ENCODE measurements at regions not wholly inside any gene's neighbourhood (a gene's known extent, or its start where the extent isn't known, plus 50 kb on each side); places are given as distances from the start of the nearest gene placed in this dataset.

DNA sequence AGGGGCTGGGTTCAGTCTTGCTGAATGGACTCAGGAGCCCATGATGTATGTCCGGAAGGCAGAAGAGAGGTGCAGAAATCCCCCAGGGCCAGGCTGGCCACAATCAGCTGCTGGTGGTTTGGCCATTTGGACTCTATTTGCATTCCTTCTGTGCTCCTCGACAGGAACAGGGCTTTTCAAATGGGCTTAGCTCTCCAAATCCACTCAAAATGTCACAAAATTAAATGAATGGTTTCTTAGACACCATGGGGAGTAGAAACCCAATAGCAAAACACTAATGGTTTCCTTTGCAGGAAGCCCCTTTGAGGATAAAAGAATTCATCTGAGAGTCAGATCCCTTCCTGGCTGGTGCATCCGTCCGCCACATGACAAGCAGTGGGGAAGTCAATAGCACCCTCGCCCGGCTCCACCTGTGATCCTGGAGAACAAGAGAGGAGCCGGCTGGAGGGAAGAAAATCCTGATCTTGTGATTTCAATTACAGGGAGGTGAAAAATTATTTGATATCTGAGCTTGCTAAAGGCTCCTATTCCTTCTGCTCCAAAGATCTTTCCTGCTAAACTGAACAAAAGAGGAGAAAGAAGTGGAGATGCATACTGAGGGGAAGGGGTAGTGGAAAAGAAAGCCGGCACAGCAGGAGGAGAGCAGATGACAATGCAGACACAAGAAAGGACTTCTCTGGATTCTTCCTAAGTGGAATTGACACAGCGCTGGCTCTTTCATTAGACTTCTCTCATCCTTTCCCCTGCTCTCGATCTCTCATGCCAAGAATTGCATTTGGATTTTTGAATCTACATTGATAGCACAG, 190.7 kb downstream of the C7orf25 start:
- H3K79me2 ChIP-seq (ENCODE audit: control insufficient read depth, insufficient read depth, low read length) = no peaks in the 10 kb centered on the region
- no peaks in the 10 kb centered on the region for H4K20me1 ChIP-seq (replicated peaks; ENCODE audit: control insufficient read depth, insufficient read depth, low read length)
- H3K9me3 ChIP-seq (replicated peaks; ENCODE audit: control insufficient read depth, insufficient read depth, low read depth, low read length) = no peaks in the 10 kb centered on the region
- no peak for ATAC-seq
- no peaks in the 10 kb centered on the region for H3K4me1 ChIP-seq (replicated peaks in 1 of 2; ENCODE audit: control insufficient read depth in 2 of 2, insufficient read depth in 2 of 2, low read length in 2 of 2)
- no peak overlapping the region for H3K9ac ChIP-seq (ENCODE audit: insufficient read depth in 1 of 2, low read depth in 2 of 2, low read length in 2 of 2)
- TF ChIP-seq ZNF77 (CRISPR knock-in tag; IDR thresholded peaks at IDR 0.05) (no peak), SREBF1 (IDR thresholded peaks at IDR 0.05; ENCODE audit: borderline replicate concordance, low read depth, low read length) (no peak), SAP30 (IDR thresholded peaks at IDR 0.05; ENCODE audit: borderline replicate concordance, insufficient read depth, low read depth, low read length, poor library complexity, severe bottlenecking) (no peak), ZFP30 (CRISPR knock-in tag; IDR thresholded peaks at IDR 0.05; ENCODE audit: borderline replicate concordance) (no peak), ZNF41 (CRISPR knock-in tag; conservative IDR thresholded peaks at IDR 0.05) (no peak), SMAD3 (CRISPR knock-in tag; conservative IDR thresholded peaks at IDR 0.05) (no peak), JUND (IDR thresholded peaks at IDR 0.05; ENCODE audit: borderline replicate concordance, low read depth, low read length) (no peak), JUND (tag; IDR thresholded peaks at IDR 0.05; ENCODE audit: borderline replicate concordance, low read depth, low read length) (no peak), ZKSCAN3 (CRISPR knock-in tag; IDR thresholded peaks at IDR 0.05) (no peak)
- TF ChIP-seq, protein P1, sequence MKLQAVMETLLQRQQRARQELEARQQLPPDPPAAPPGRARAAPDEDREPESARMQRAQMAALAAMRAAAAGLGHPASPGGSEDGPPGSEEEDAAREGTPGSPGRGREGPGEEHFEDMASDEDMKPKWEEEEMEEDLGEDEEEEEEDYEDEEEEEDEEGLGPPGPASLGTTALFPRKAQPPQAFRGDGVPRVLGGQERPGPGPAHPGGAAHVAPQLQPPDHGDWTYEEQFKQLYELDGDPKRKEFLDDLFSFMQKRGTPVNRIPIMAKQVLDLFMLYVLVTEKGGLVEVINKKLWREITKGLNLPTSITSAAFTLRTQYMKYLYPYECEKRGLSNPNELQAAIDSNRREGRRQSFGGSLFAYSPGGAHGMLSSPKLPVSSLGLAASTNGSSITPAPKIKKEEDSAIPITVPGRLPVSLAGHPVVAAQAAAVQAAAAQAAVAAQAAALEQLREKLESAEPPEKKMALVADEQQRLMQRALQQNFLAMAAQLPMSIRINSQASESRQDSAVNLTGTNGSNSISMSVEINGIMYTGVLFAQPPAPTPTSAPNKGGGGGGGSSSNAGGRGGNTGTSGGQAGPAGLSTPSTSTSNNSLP (IDR thresholded peaks at IDR 0.05; ENCODE audit: borderline replicate concordance, low read depth, low read length) = no peak
- TF ChIP-seq, protein P2, sequence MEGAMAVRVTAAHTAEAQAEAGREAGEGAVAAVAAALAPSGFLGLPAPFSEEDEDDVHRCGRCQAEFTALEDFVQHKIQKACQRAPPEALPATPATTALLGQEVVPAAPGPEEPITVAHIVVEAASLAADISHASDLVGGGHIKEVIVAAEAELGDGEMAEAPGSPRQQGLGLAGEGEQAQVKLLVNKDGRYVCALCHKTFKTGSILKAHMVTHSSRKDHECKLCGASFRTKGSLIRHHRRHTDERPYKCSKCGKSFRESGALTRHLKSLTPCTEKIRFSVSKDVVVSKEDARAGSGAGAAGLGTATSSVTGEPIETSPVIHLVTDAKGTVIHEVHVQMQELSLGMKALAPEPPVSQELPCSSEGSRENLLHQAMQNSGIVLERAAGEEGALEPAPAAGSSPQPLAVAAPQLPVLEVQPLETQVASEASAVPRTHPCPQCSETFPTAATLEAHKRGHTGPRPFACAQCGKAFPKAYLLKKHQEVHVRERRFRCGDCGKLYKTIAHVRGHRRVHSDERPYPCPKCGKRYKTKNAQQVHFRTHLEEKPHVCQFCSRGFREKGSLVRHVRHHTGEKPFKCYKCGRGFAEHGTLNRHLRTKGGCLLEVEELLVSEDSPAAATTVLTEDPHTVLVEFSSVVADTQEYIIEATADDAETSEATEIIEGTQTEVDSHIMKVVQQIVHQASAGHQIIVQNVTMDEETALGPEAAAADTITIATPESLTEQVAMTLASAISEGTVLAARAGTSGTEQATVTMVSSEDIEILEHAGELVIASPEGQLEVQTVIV (CRISPR knock-in tag; IDR thresholded peaks at IDR 0.05; ENCODE audit: borderline replicate concordance) = no peak
- H3K36me3 ChIP-seq (ENCODE audit: control insufficient read depth, insufficient read depth, low read length) = no peaks in the 10 kb centered on the region
- CTCF ChIA-PET (ENCODE audit: low intra/inter-chr PET ratio) = no interaction called here
- intact Hi-C loops (cut with micrococcal nuclease) = no loop called here
- no peak overlapping the region for H2AFZ ChIP-seq (ENCODE audit: low read depth, low read length)
- FAIRE-seq = no peak
- peaks cover 0 to 23% of the 10 kb centered on the region in 2 experiments; a peak in 1 of 5 replicates for H3K27me3 ChIP-seq (ENCODE audit: control insufficient read depth in 2 of 2, insufficient read depth in 2 of 2, low read length in 2 of 2)
- H3K9me1 ChIP-seq (ENCODE audit: control insufficient read depth, insufficient read depth, low read length) = no peaks in the 10 kb centered on the region
- DNase-seq (ENCODE audit: extremely low read depth in 1 of 4, low spot score in 3 of 4) = no peak
- 0% methylated on average over 10 of the region's 10 CpGs for WGBS (ENCODE audit: insufficient coverage, low coverage, missing lambda C conversion rate)
- POLR2A ChIA-PET = no interaction called here
- H3K4me3 ChIP-seq = no peak overlapping the region
- in situ Hi-C loops (cut with MboI) = no loop called here
- BruUV-seq (replicated peaks) = no TSS peak
- H3K4me2 ChIP-seq (ENCODE audit: insufficient read depth, low read length) = no peak overlapping the region
- H3K27ac ChIP-seq (ENCODE audit: extremely low read depth, low read depth, low read length) = no peak overlapping the region

Measured in K562 (cell line).